PC-3 (cell line): ENCODE measurements at regions not wholly inside any gene's neighbourhood (a gene's known extent, or its start where the extent isn't known, plus 50 kb on each side); places are given as distances from the start of the nearest gene placed in this dataset.
A peak's percentile ranks its signal among the peaks of the same experiment; 100 is the strongest.

Source experiments
- ATAC-seq: fragments of 200-7000 bp; cut with Tn5 transposase; 2 replicates; pipeline ENCODE4 v1.9.1; 2020; ENCODE audit warnings: mild to moderate bottlenecking, moderate library complexity
- BruUV-seq: library from RNA; stranded (reverse); fragments of 400-500 nt; replicated peaks from 2 replicates; lab custom pipeline; 2021; lab: Mats Ljungman, UMichigan
- CTCF ChIA-PET: fragments of 300-600 bp; sonication (Branson Sonifier 250); formaldehyde crosslinking; loops from one replicate; lab custom pipeline; 2022; ENCODE audit warnings: antibody characterized with exemption; lab: Charles Lee
- POLR2A ChIA-PET: fragments of 300-600 bp; sonication (Branson Sonifier 250); formaldehyde crosslinking; loops from one replicate; lab custom pipeline; 2022; ENCODE audit warnings: antibody characterized with exemption; ENCODE audit not compliant: unreplicated experiment; lab: Charles Lee
- DNase-seq: peaks from one replicate; pipeline ENCODE4 v3.0.0-alpha.2; 2015
- H2AFZ ChIP-seq: fragments of 300-600 bp; sonication (generic); 2 replicates; pipeline ENCODE4 v1.6.0; 2016; ENCODE audit warnings: antibody characterized with exemption, low read length
- H3F3A ChIP-seq: fragments of 300-600 bp; sonication (generic); one replicate; pipeline ENCODE4 v1.6.0; 2017; ENCODE audit warnings: antibody characterized with exemption, low read length, control low read depth, mild to moderate bottlenecking; ENCODE audit not compliant: unreplicated experiment
- H3K27ac ChIP-seq: fragments of 300-600 bp; sonication (generic); 2 replicates; pipeline ENCODE4 v1.5.1; 2016; ENCODE audit warnings: mild to moderate bottlenecking, low read length
- H3K27me3 ChIP-seq: fragments of 300-600 bp; sonication (generic); 2 replicates; pipeline ENCODE4 v1.6.1; 2016; ENCODE audit warnings: low read length, mixed read lengths
- H3K36me3 ChIP-seq: fragments of 300-600 bp; sonication (generic); 2 replicates; pipeline ENCODE4 v1.6.1; 2016; ENCODE audit warnings: low read depth, mixed run types, low read length, mixed read lengths
- H3K4me1 ChIP-seq: fragments of 300-600 bp; sonication (generic); 2 replicates; pipeline ENCODE4 v1.5.1; 2016; ENCODE audit warnings: low read length; ENCODE audit not compliant: insufficient read depth
- H3K4me2 ChIP-seq: fragments of 300-600 bp; sonication (generic); 2 replicates; pipeline ENCODE4 v1.6.0; 2016; ENCODE audit warnings: low read length
- H3K4me3 ChIP-seq: fragments of 300-600 bp; sonication (generic); 2 replicates; pipeline ENCODE4 v1.5.1; 2016; ENCODE audit warnings: mild to moderate bottlenecking, low read length, mixed read lengths
- H3K79me2 ChIP-seq: fragments of 300-600 bp; sonication (generic); 2 replicates; pipeline ENCODE4 v1.6.1; 2017; ENCODE audit warnings: low read length, mixed read lengths
- H3K9ac ChIP-seq: fragments of 300-600 bp; sonication (generic); 2 replicates; pipeline ENCODE4 v1.6.0; 2016; ENCODE audit warnings: mild to moderate bottlenecking, low read length
- H3K9me2 ChIP-seq: fragments of 300-600 bp; sonication (generic); replicated peaks from 2 replicates; pipeline ENCODE4 v1.6.1; 2016; ENCODE audit warnings: mixed run types, low read length, mixed read lengths
- H3K9me3 ChIP-seq: fragments of 300-600 bp; sonication (generic); 2 replicates; pipeline ENCODE4 v1.6.1; 2016; ENCODE audit warnings: low read length, mixed read lengths
- H4K20me1 ChIP-seq: fragments of 300-600 bp; sonication (generic); 2 replicates; pipeline ENCODE4 v1.6.1; 2016; ENCODE audit warnings: low read length, mixed read lengths
- CTCF ChIP-seq: fragments of 300-600 bp; sonication (generic); conservative IDR thresholded peaks from 2 replicates; pipeline ENCODE4 v1.5.1; 2017; ENCODE audit warnings: antibody characterized with exemption, low read depth, mild to moderate bottlenecking, low read length
- EZH2 ChIP-seq: fragments of 300-600 bp; sonication (generic); IDR thresholded peaks from one replicate; pipeline ENCODE4 v1.6.1; 2017; ENCODE audit warnings: antibody characterized with exemption, mild to moderate bottlenecking, low read length; ENCODE audit not compliant: unreplicated experiment
- EZH2phosphoT487 ChIP-seq: fragments of 300-600 bp; sonication (generic); IDR thresholded peaks from 2 replicates; pipeline ENCODE4 v1.6.1; 2018; ENCODE audit warnings: mild to moderate bottlenecking, antibody characterized with exemption, low read length, borderline replicate concordance
- intact Hi-C: fragments of 100-400 bp; cut with micrococcal nuclease; formaldehyde crosslinking; loops from 2 replicates; pipeline ENCODE4 v1.9.0; 2023

- H3K4me3 ChIP-seq: no peak overlapping the region
- DNase-seq: no peak
- no peak overlapping the region for H3K9ac ChIP-seq
- no peak overlapping the region for H3K4me2 ChIP-seq
- H3K9me2 ChIP-seq: no peaks in the 10 kb centered on the region
- no peak overlapping the region for H3K27ac ChIP-seq
- TF ChIP-seq CTCF (no peak), EZH2phosphoT487 (no peak)
- ChIA-PET POLR2A (no interaction called here), CTCF (no interaction called here)
- H3K9me3 ChIP-seq: no peaks in the 10 kb centered on the region
- ATAC-seq: no peak
- H3K4me1 ChIP-seq: no peaks in the 10 kb centered on the region
- no peaks in the 10 kb centered on the region for H3K79me2 ChIP-seq
- no peaks in the 10 kb centered on the region for H3K36me3 ChIP-seq
- H4K20me1 ChIP-seq: no peaks in the 10 kb centered on the region
- no peaks in the 10 kb centered on the region for H3K27me3 ChIP-seq
- BruUV-seq: no TSS peak
- no peaks in the 10 kb centered on the region for H3F3A ChIP-seq
- H2AFZ ChIP-seq: no peak overlapping the region
- intact Hi-C loops: no loop called here
These were observed 422.6 kb downstream of the HTR1B start for GRCh38 chr6:77040568-77041195.

GRCh38 chr6:77038807-77039206 is 424.5 kb downstream of the HTR1B start:
- ChIA-PET CTCF (no interaction called here), POLR2A (no interaction called here)
- no peaks in the 10 kb centered on the region for H4K20me1 ChIP-seq
- no peaks in the 10 kb centered on the region for H3K36me3 ChIP-seq
- DNase-seq (peak; percentile 7), ATAC-seq (0 out of 2 replicates have a peak, but pooled peaks have one; percentile 20)
- TF ChIP-seq EZH2 (no peak), EZH2phosphoT487 (no peak), CTCF (no peak)
- no peak overlapping the region for H2AFZ ChIP-seq
- no peaks in the 10 kb centered on the region for H3K4me1 ChIP-seq
- H3K4me3 ChIP-seq: no peak overlapping the region
- no peak overlapping the region for H3K27ac ChIP-seq
- no peaks in the 10 kb centered on the region for H3K9me2 ChIP-seq
- H3K27me3 ChIP-seq: no peaks in the 10 kb centered on the region
- no peaks in the 10 kb centered on the region for H3K79me2 ChIP-seq
- no peak overlapping the region for H3K9ac ChIP-seq
- no peaks in the 10 kb centered on the region for H3K9me3 ChIP-seq
- H3K4me2 ChIP-seq: no peak overlapping the region
- BruUV-seq: no TSS peak
- intact Hi-C loops: no loop called here
- H3F3A ChIP-seq: no peaks in the 10 kb centered on the region

GRCh38 chr6:77037439-77037838 is 425.9 kb downstream of the HTR1B start:
- intact Hi-C loops: no loop called here
- DNase-seq: no peak
- H3K4me1 ChIP-seq: no peaks in the 10 kb centered on the region
- no peaks in the 10 kb centered on the region for H3F3A ChIP-seq
- no peak for ATAC-seq
- no peak overlapping the region for H3K27ac ChIP-seq
- no peak overlapping the region for H3K9ac ChIP-seq
- no peaks in the 10 kb centered on the region for H3K27me3 ChIP-seq
- BruUV-seq: no TSS peak
- H3K9me2 ChIP-seq: no peaks in the 10 kb centered on the region
- CTCF ChIA-PET: no interaction called here
- TF ChIP-seq EZH2phosphoT487 (no peak), EZH2 (no peak), CTCF (no peak)
- no peaks in the 10 kb centered on the region for H3K36me3 ChIP-seq
- H3K4me3 ChIP-seq: no peak overlapping the region
- no peaks in the 10 kb centered on the region for H3K9me3 ChIP-seq
- POLR2A ChIA-PET: no interaction called here
- no peak overlapping the region for H3K4me2 ChIP-seq
- no peaks in the 10 kb centered on the region for H3K79me2 ChIP-seq
- no peaks in the 10 kb centered on the region for H4K20me1 ChIP-seq
- no peak overlapping the region for H2AFZ ChIP-seq
